ENCODE measurements at regions not wholly inside any gene's neighbourhood (a gene's known extent, or its start where the extent isn't known, plus 50 kb on each side); places are given as distances from the start of the nearest gene placed in this dataset.
"Not testable (repeated sequence)": the region's sequence is repeated elsewhere in the genome, so short reads cannot be mapped to it uniquely, and the experiment has no call there.

DNA sequence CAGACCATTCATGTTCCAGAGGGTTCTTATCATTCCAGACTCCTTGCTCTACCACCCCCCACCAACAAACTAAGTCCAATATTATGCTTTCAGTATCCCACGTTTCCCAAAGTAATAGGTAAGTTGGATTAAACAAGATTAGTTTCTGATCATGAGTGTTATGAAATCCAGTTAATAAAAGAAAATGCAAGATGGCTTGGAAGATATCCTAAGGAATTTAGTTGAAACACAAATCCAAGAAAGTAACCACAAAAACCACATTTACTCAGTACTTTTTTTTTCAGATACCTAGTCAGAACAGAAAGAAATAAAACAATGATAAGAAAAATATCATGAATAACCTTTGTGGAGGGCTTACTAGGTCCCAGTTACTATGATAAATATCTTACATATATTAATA is 119.4 kb upstream of the MIR17HG start:
- no peak for DNase-seq (ENCODE audit: low spot score)

DNA sequence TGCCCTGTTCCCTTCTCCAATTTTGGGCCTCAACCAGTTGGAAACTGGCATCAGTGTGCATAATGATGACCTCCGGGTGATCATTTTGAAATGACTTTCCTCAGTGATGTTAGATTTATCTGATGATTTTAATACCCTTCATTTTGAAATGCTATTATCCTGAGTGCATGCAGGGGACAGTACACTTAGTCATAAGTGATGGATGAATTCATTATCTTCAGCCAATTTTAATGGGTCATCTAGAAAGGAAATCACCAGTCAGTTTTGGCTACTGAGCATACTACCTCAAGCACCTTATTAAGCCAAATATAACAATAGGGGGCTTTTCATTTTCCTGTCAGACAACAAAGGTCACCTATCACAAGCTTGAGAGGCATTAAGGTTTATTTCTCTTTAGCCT is 118.5 kb upstream of the MIR17HG start:
- DNase-seq (ENCODE audit: low spot score), result no peak

GRCh38 chr13:91232716-91233115 is 114.8 kb upstream of the MIR17HG start:
- DNase-seq (ENCODE audit: low spot score), result no peak

DNA sequence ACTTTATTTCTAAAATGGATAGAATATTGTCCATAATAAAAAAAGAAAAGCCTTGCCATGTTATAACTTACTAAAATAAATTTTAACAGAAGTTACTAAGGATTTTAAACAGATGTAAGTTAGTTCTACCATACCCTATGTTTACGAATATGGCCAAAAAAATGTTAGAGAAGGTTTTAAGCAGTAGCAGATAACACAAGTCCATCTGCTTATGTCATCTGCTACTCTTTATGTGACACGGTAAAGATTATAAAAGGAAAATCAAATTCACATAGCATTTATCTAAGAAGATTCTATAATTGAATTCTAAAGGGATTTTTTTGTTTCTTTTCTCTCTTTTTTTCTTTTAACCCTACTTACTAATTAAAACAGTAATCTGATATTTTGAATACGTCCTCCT is 114.2 kb upstream of the MIR17HG start:
- no peak for DNase-seq (ENCODE audit: low spot score)

- DNase-seq (ENCODE audit: low spot score), result no peak
Observed at GRCh38 chr13:91236182-91236581, 111.3 kb upstream of the MIR17HG start.

DNA sequence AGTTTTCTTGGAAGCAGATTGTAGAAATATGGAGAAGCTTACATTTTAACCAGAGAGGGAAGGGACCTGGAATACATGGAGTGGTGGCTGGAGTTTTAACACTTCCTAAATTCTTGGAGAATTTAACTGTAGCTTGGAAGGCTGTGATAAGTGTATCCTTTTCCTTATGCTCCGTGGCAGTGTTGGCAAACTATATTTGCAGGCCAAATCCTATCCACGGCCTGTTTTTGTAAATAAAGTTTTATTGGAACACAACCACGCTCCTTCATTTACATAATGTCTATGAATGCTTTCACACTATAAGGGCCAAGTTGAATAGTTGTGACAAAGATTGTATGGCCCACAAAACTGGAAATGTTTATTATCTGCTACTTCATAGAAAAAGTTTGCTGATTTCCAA is 110.6 kb upstream of the MIR17HG start:
- no peak for DNase-seq (ENCODE audit: low spot score)

- DNase-seq (ENCODE audit: low spot score), result no peak
Observed at GRCh38 chr13:91238036-91238435, 109.5 kb upstream of the MIR17HG start.

DNA sequence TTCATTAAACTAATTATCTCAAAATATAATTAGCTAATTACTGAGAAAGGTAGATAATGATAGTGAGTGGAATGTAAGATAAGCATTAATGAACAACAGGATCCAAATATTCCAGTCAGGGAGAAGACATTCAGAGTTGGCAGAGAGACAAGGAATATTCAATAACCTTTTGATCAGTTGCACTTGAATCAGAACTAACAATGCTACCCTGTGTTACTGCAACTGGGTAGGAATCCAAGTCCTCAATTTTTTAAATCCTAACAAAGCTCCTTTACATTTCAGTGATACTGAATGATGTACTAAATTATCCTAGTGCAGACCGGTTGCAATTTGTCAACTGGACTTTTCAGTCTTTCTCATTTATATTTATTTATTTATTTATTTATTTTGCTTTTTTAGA is 107.1 kb upstream of the MIR17HG start:
- peak; percentile 17 for DNase-seq (ENCODE audit: low spot score)

DNA sequence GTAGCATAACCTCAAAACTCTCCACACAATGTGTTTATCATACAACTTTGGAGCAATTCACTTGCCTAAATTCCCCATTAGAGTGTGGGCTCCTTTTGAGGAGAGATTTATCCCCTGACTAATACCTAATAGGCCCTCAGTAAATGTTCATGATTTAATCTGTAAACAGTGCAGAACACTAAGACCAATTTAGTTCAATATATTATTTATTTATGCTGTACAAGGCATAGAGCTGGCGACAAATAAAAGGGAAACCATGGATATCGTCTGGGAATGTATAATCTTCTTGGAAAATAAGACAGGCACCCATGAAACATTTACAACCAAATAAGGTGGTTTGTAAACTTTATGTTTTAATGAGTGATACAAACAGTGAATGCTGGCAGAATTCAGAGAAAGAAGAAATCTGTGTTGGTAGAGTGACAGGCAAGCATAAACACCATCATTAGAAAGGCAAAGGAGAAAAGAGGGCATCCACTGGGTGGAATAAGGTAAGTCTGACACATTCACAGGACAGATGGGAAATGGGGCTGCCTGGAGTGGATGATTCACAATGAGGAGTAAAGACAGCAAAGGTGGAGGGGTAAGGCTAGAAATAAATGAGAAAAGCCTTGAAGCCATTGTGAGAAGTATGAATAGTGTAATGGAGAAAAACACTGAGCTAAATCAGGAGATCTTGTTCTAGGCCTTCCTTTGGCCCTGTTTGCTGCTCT is 106.1 kb upstream of the MIR17HG start:
- no peak for DNase-seq (ENCODE audit: low spot score)

GRCh38 chr13:91242652-91243051 is 104.8 kb upstream of the MIR17HG start:
- no peak for DNase-seq (ENCODE audit: low spot score)

DNA sequence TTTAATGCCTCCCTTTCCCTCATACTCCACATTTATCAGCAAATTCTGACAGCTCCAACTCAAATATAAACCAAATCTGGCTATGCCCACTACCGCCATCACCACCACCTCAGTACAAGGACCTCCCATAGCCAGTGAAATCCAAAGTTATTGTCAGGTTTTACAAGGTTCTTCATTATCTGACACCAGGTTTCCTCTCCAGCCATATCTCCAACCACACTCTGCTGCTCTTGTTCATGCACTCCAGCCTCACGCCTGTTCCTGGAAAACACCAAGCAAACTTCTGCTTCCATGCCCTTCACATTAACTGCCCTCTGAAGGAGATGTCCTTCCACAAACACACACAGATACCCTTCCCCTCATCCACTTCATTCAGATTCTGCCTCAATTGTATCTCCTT is 102.2 kb upstream of the MIR17HG start:
- no peak for DNase-seq (ENCODE audit: low spot score)

DNA sequence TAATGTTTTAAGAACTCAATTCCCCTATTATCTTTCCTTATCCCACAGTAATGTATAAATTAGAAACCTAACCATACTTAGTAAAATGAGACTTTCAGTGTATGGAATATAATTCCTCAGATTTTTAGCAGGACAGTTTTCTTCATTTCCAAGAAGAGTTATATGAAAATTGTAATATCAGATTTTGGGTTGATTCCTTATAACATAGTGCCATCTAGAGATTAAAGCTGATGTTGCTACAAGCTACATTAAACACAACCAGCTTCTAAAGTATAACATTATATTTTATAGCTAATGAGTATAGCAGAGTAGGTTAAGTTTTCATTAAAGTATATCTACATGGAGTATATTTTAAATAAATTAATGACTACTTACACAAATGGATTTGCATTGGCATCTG is 99.7 kb upstream of the MIR17HG start:
- no peak for DNase-seq (ENCODE audit: low spot score)

DNA sequence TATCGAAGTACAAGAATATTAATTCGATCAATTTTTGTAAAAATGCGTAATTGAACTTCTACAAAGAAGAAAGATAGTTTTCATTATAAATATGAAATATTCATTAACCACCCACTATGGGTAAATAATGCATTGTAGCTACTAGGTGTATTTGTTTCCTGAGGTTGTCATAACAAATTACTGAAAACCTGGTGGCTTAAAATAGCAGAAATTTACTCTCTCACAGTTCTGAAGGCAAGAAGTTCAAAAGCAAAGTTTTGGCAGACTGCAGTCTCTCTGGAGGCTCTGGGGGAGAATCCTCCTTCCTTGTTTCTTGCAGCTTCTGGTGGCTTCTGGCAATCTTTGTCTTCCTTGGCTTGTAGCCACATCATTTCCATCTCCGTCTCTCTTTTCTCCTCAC is 99.2 kb upstream of the MIR17HG start:
- DNase-seq (ENCODE audit: low spot score), result no peak

DNA sequence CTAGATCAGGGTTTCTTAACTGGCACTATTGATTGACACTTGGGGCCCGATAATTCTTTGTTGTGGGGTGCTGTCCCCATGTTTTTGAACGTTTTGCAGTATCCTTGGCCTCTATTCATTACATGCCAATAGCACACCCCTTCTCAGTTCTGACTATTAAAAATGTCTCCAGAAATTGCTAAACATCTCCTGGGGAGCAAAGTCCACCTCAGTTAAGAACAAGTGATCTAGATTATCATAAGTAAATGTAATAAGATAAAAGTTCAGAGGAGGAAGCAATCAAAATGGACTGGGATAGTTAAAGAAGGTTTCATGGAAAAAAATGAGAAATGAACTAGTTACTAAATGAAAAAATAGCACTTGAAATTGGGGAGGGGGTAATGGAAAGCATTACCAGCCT is 98.1 kb upstream of the MIR17HG start:
- DNase-seq (ENCODE audit: low spot score), result no peak

DNA sequence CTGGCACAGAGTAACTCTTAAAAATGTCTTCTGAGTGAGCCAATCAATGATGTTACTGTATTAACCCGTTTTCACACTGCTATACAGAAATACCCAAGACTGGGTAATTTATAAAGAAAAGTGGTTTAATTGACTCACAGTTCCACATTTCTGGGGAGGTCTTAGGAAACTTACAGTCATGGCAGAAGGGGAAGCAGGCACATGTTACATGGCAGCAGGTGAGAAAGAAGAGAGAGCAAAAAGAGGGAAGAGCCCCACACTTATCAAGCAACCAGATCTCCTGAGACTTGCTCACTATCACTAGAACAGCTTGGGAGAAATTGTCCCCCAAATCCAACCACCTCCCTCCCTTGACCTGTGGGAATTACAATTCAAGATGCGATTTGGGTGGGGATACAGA is 97.6 kb upstream of the MIR17HG start:
- DNase-seq (ENCODE audit: low spot score), result no peak

GRCh38 chr13:91251573-91251972 is 95.9 kb upstream of the MIR17HG start:
- not testable (repeated sequence) for DNase-seq (ENCODE audit: low spot score)

DNA sequence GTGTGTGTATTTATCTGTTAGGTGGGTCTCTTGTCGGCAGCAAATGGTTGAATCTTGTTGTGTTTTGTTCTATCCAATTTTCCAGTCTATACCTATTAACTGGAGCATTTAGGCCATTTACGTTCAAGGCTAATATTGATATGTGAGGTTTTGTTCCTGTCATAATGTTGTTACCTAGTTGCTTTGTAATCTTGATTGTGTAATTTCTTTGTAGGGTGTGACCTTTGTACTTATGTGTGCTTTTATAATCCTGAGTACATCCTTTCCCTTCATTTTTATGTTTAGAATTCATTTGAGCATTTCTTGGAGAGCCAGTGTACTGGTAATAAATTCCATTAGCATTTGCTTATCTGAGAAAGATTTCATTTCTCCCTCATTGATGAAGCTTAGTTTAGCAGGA is 83.0 kb upstream of the MIR17HG start:
- no peak for DNase-seq (ENCODE audit: low spot score)

- DNase-seq (ENCODE audit: low spot score), result no peak
Observed at GRCh38 chr13:91269237-91269636, 78.2 kb upstream of the MIR17HG start.

DNA sequence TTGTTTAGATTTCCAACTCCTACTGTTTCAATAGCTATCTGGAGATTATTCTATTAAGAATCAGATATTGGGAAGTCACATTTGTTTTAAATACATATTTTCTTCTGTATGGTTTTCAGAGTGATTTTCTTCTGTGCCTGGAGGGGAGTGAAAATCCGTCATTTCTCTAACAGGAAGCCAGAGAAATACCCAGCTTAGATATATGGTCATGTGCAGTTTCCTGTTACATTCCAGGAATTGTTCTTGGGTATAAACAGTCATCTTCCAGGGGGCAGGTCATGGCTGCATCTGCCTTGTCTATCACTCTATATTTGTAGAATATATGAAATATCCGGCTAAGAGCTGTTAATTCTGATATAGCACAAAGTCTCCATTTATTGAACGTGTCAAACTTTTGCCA is 77.5 kb upstream of the MIR17HG start:
- no peak for DNase-seq (ENCODE audit: low spot score)

DNA sequence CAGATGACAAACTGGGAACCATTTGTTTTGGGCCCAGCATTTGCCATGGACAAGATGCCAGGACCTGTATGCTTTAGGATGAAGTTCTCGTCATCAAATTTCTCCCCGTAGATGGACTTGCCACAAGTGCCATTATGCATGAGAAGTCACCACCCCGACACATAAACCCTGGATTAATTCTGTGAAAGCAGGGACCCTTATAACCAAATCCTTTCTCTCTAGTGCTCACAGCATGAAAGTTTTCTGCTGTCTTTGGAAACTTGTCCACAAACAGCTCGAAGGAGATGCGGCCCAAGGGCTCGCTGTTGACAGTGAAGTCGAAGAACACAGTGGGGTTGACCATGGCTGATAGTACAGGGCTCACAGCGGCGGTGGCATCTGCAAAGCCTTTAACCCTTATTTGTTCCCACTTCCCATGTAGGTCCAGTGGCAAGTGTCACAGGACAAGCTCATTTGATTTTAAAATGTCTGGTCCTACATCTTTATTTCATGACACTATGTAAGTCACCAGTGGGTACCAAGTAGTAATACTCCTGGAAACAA is 75.2 kb upstream of the MIR17HG start:
- DNase-seq (ENCODE audit: low spot score), result no peak

- no peak for DNase-seq (ENCODE audit: low spot score)
Observed at GRCh38 chr13:91273675-91274074, 73.8 kb upstream of the MIR17HG start.

DNA sequence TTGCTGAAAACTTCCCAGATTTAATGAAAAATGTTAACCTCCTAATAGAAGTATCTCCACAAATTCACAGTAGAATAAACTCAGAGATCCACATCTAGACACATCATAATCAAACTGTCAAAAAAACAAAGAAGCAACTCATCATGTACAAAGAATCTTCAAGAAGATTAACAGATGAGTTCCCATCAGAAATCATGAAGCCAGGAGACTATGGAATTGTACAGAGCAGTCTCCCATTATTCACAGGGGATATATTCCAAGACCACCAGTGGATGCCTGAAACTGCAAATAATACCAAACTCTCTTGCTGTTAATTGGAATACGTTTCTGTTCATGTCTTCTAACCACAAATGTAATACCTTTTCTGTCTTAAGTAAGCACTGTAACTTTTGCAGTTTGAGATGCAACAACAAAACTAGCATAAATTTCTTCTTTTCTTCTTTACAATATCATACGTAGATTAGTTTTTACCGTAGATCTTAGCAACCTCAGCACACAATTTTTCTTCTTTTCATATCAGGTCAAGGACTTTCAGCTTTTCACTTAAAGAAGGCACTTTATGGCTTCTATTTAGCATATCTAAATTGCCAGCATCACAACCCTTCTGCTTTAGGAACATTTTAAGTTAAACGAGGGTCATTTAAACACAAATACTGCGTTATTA is 70.3 kb upstream of the MIR17HG start:
- DNase-seq (ENCODE audit: low spot score), result no peak

DNA sequence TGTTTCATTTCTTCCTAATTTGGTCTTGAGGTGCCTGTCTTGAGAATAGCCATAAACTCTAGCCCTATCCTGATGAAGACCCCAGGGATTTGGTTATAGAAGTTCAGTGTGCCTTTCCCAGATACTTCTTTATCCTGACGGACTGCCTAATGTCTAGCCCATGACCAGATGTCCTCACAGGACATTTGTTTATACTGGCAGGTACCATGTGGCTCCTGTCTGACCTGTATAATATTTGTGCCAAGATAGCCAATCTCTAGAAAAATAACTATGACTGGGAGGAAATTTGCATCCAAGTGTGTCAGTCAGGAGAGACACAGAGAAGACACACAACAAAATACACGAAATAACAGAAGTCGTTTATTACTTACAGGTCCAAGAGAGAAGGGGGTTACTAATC is 69.2 kb upstream of the MIR17HG start:
- no peak for DNase-seq (ENCODE audit: low spot score)

- DNase-seq (ENCODE audit: low spot score), result no peak
Observed at GRCh38 chr13:91278888-91279287, 68.6 kb upstream of the MIR17HG start.
